AG09309 (cell line): ENCODE measurements at regions not wholly inside any gene's neighbourhood (a gene's known extent, or its start where the extent isn't known, plus 50 kb on each side); places are given as distances from the start of the nearest gene placed in this dataset.

Source experiments
- DNase-seq: peaks from one replicate; pipeline ENCODE4 v3.0.0-alpha.2; 2010; ENCODE audit warnings: low read depth
- H3K4me3 ChIP-seq: 2 replicates; pipeline ENCODE4 v1.5.1; 2011; ENCODE audit warnings: mild to moderate bottlenecking, low read depth, low read length, moderate library complexity; ENCODE audit not compliant: control insufficient read depth
- CTCF ChIP-seq: IDR thresholded peaks from 2 replicates; pipeline ENCODE4 v1.5.1; 2011; ENCODE audit warnings: mild to moderate bottlenecking, low read depth, low read length, inconsistent platforms; ENCODE audit not compliant: insufficient read depth, control insufficient read depth; ENCODE audit errors: missing control alignments

- no peak for TF ChIP-seq CTCF
- no peak overlapping the region for H3K4me3 ChIP-seq
- no peak for DNase-seq
These were observed 516.9 kb upstream of the TENM4 start for GRCh38 chr11:79957702-79958101.

- no peak for TF ChIP-seq CTCF
- no peak for DNase-seq
- H3K4me3 ChIP-seq: no peak overlapping the region
These were observed 515.2 kb upstream of the TENM4 start for GRCh38 chr11:79956061-79956460.

GRCh38 chr11:79953629-79954028 is 512.8 kb upstream of the TENM4 start:
- TF ChIP-seq CTCF: no peak
- no peak for DNase-seq
- H3K4me3 ChIP-seq: no peak overlapping the region

- DNase-seq: no peak
- no peak for TF ChIP-seq CTCF
- no peak overlapping the region for H3K4me3 ChIP-seq
These were observed 509.9 kb upstream of the TENM4 start for GRCh38 chr11:79950741-79951140.

- DNase-seq: no peak
- no peak overlapping the region for H3K4me3 ChIP-seq
- TF ChIP-seq CTCF: no peak
These were observed 509.3 kb upstream of the TENM4 start for GRCh38 chr11:79950172-79950571.

- no peak overlapping the region for H3K4me3 ChIP-seq
- no peak for DNase-seq
- no peak for TF ChIP-seq CTCF
These were observed 508.7 kb upstream of the TENM4 start for GRCh38 chr11:79949574-79949973.

GRCh38 chr11:79942646-79943045 is 501.8 kb upstream of the TENM4 start:
- H3K4me3 ChIP-seq: no peak overlapping the region
- no peak for TF ChIP-seq CTCF
- no peak for DNase-seq
